HEK293 (cell line): ENCODE measurements at regions not wholly inside any gene's neighbourhood (a gene's known extent, or its start where the extent isn't known, plus 50 kb on each side); places are given as distances from the start of the nearest gene placed in this dataset.
"Not testable (repeated sequence)": the region's sequence is repeated elsewhere in the genome, so short reads cannot be mapped to it uniquely, and the experiment has no call there.

Experiments used
- CTCF ChIA-PET: fragments of 350-600 bp; formaldehyde crosslinking; extraction: SDS; loops from one replicate; lab custom pipeline; 2021; ENCODE audit warnings: antibody characterized with exemption; lab: Yijun Ruan, JAX
- POLR2A ChIA-PET: fragments of 300-600 bp; formaldehyde crosslinking; extraction: SDS; loops from one replicate; lab custom pipeline; 2020; ENCODE audit warnings: antibody characterized with exemption, inconsistent platforms; lab: Yijun Ruan, JAX
- H3K27ac ChIP-seq: fragments of 200-500 bp; sonication (Bioruptor generic); 2 replicates; pipeline ENCODE4 v1.5.1; 2014; ENCODE audit warnings: low read depth, low read length, control low read depth, inconsistent platforms; ENCODE audit errors: extremely low read depth
- H3K36me3 ChIP-seq, 2 experiments: fragments of 200-500 bp in 1 of 2; sonication (Bioruptor generic) in 1 of 2; 1 replicate in 1 of 2; 2 replicates in 1 of 2; pipeline ENCODE4 v1.5.1; 2014 to 2017; ENCODE audit warnings: inconsistent platforms in 2 of 2, low read length in 2 of 2; ENCODE audit not compliant: control insufficient read depth in 2 of 2, insufficient read depth in 1 of 2
- H3K4me1 ChIP-seq: fragments of 200-500 bp; sonication (Bioruptor generic); 2 replicates; pipeline ENCODE4 v1.5.1; 2014; ENCODE audit warnings: mild to moderate bottlenecking, low read length, inconsistent platforms; ENCODE audit not compliant: control insufficient read depth, insufficient read depth
- H3K4me3 ChIP-seq: 2 replicates; pipeline ENCODE4 v1.5.1; 2011; ENCODE audit warnings: low read depth, mild to moderate bottlenecking, control low read depth, low read length, moderate library complexity
- H3K9me3 ChIP-seq: fragments of 200-500 bp; sonication (Bioruptor generic); 2 replicates; pipeline ENCODE4 v1.5.1; 2014; ENCODE audit warnings: low read depth, low read length, inconsistent platforms; ENCODE audit not compliant: control insufficient read depth, insufficient read depth
- PRDM1 ChIP-seq: fragments of 450-650 bp; formaldehyde crosslinking; IDR thresholded peaks from 2 replicates; pipeline ENCODE4; 2016; ENCODE audit warnings: missing biosample characterization, missing genetic modification characterization
- ZBTB17 ChIP-seq: fragments of 450-650 bp; formaldehyde crosslinking; IDR thresholded peaks from 2 replicates; pipeline ENCODE4 v1.5.1; 2016; ENCODE audit warnings: missing biosample characterization, missing genetic modification characterization
- ZBTB48 ChIP-seq: fragments of 450-650 bp; formaldehyde crosslinking; IDR thresholded peaks from 2 replicates; pipeline ENCODE4 v1.5.1; 2016; ENCODE audit warnings: missing biosample characterization, missing genetic modification characterization
- ZBTB49 ChIP-seq: fragments of 450-650 bp; formaldehyde crosslinking; IDR thresholded peaks from 2 replicates; pipeline ENCODE4 v1.5.1; 2016; ENCODE audit warnings: missing biosample characterization, missing genetic modification characterization, low read depth
- ZFP69B ChIP-seq: fragments of 450-650 bp; formaldehyde crosslinking; IDR thresholded peaks from 2 replicates; pipeline ENCODE4 v1.5.1; 2016; ENCODE audit warnings: missing biosample characterization, missing genetic modification characterization
- ZNF248 ChIP-seq: fragments of 450-650 bp; formaldehyde crosslinking; IDR thresholded peaks from 2 replicates; pipeline ENCODE4 v1.5.1; 2017; ENCODE audit warnings: missing biosample characterization, missing genetic modification characterization
- ZNF366 ChIP-seq: fragments of 450-650 bp; formaldehyde crosslinking; conservative IDR thresholded peaks from 2 replicates; pipeline ENCODE4 v1.5.1; 2016; ENCODE audit warnings: missing biosample characterization, missing genetic modification characterization
- ZNF391 ChIP-seq: fragments of 450-650 bp; formaldehyde crosslinking; IDR thresholded peaks from 2 replicates; pipeline ENCODE4 v1.5.1; 2016; ENCODE audit warnings: low read depth, missing biosample characterization, missing genetic modification characterization, borderline replicate concordance
- ZNF558 ChIP-seq: fragments of 450-650 bp; formaldehyde crosslinking; IDR thresholded peaks from 2 replicates; pipeline ENCODE4 v1.5.1; 2016; ENCODE audit warnings: missing biosample characterization, missing genetic modification characterization
- ZNF561 ChIP-seq: fragments of 450-650 bp; IDR thresholded peaks from 2 replicates; pipeline ENCODE4 v1.5.1; 2018; ENCODE audit warnings: missing biosample characterization, missing genetic modification characterization, borderline replicate concordance
- ZNF626 ChIP-seq: fragments of 450-650 bp; sonication (Bioruptor Pico); formaldehyde crosslinking; IDR thresholded peaks from 2 replicates; pipeline ENCODE4 v1.5.1; 2018; ENCODE audit warnings: missing biosample characterization, missing genetic modification characterization, inconsistent platforms
- ZNF707 ChIP-seq: fragments of 450-650 bp; formaldehyde crosslinking; IDR thresholded peaks from 2 replicates; pipeline ENCODE4 v1.5.1; 2016; ENCODE audit warnings: missing biosample characterization, missing genetic modification characterization
- ZNF792 ChIP-seq: fragments of 450-650 bp; formaldehyde crosslinking; IDR thresholded peaks from 2 replicates; pipeline ENCODE4 v1.5.1; 2016; ENCODE audit warnings: missing biosample characterization, missing genetic modification characterization
- TF ChIP-seq, protein P1 (sequence below): fragments of 450-650 bp; formaldehyde crosslinking; IDR thresholded peaks from 2 replicates; pipeline ENCODE4 v1.5.1; 2017; ENCODE audit warnings: missing biosample characterization, missing genetic modification characterization

- H3K9me3 ChIP-seq: no peaks in the 10 kb centered on the region
- H3K27ac ChIP-seq: no peak overlapping the region
- H3K4me1 ChIP-seq: no peaks in the 10 kb centered on the region
- H3K4me3 ChIP-seq: no peak overlapping the region
- CTCF ChIA-PET: no interaction called here
- POLR2A ChIA-PET: no interaction called here
- no peak for TF ChIP-seq ZNF561 (tag by site-specific recombination)
- TF ChIP-seq ZNF707: no peak
- no peak for TF ChIP-seq ZFP69B (tag by site-specific recombination)
- TF ChIP-seq ZNF248 (tag by site-specific recombination): no peak
- TF ChIP-seq ZNF792 (tag by site-specific recombination): no peak
- TF ChIP-seq ZNF626 (tag by site-specific recombination): no peak
- no peak for TF ChIP-seq ZNF366
- H3K36me3 ChIP-seq: no peaks in the 10 kb centered on the region
Measured at GRCh38 chr19:56912401-56913112, 72.0 kb upstream of the PEG3 start.

- CTCF ChIA-PET, H3K9me3 ChIP-seq, H3K36me3 ChIP-seq, H3K27ac ChIP-seq, H3K4me3 ChIP-seq, POLR2A ChIA-PET, H3K4me1 ChIP-seq: not testable (repeated sequence)
Measured at GRCh38 chr19:56913113-56913455, 72.6 kb upstream of the PEG3 start.

DNA sequence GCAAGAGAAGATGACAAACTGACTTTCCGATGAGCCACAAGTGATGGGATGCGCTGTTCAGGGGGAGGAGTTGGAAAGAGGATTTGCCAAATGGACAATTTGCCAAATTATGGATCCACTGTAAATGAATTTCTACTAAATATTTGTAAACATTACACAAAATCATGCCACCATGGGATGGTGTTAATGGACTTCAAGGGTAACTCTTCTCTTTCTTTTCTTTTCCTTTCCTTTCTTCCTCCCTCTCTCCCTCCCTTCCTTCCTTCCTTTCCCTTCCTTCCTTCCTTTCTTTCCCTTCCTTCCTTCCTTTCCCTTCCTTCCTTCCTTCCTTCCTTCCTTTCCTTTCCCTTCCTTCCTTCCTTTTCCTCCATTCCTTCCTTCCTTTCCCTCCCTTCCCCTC is 76.0 kb upstream of the PEG3 start:
- CTCF ChIA-PET: no interaction called here
- no peaks in the 10 kb centered on the region for H3K4me1 ChIP-seq
- no peak overlapping the region for H3K27ac ChIP-seq
- H3K9me3 ChIP-seq: no peaks in the 10 kb centered on the region
- no peaks in the 10 kb centered on the region for H3K36me3 ChIP-seq
- TF ChIP-seq ZNF558 (tag by site-specific recombination) (no peak), PRDM1 (tag by site-specific recombination) (0 out of 2 replicates have a peak, but pooled peaks have one; percentile 10)
- TF ChIP-seq, all 188 proteins: peak for 1
- H3K4me3 ChIP-seq: no peak overlapping the region
- POLR2A ChIA-PET: no interaction called here

GRCh38 chr19:56917529-56917928 is 77.0 kb upstream of the PEG3 start:
- no peaks in the 10 kb centered on the region for H3K36me3 ChIP-seq
- POLR2A ChIA-PET: no interaction called here
- no peak overlapping the region for H3K27ac ChIP-seq
- CTCF ChIA-PET: no interaction called here
- H3K9me3 ChIP-seq: no peaks in the 10 kb centered on the region
- no peak overlapping the region for H3K4me3 ChIP-seq
- H3K4me1 ChIP-seq: no peaks in the 10 kb centered on the region
- TF ChIP-seq ZBTB49 (tag by site-specific recombination): no peak
- TF ChIP-seq ZBTB17: no peak
- TF ChIP-seq ZNF391: no peak
- TF ChIP-seq, protein P1, sequence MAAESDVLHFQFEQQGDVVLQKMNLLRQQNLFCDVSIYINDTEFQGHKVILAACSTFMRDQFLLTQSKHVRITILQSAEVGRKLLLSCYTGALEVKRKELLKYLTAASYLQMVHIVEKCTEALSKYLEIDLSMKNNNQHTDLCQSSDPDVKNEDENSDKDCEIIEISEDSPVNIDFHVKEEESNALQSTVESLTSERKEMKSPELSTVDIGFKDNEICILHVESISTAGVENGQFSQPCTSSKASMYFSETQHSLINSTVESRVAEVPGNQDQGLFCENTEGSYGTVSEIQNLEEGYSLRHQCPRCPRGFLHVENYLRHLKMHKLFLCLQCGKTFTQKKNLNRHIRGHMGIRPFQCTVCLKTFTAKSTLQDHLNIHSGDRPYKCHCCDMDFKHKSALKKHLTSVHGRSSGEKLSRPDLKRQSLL (tag by site-specific recombination): no peak
- no peak for TF ChIP-seq ZBTB48 (tag by site-specific recombination)
- TF ChIP-seq, all 188 proteins: peak for 0
